Vagina (tissue), 2 donors: ENCODE measurements at regions not wholly inside any gene's neighbourhood (a gene's known extent, or its start where the extent isn't known, plus 50 kb on each side); places are given as distances from the start of the nearest gene placed in this dataset.
"Not testable (repeated sequence)": the region's sequence is repeated elsewhere in the genome, so short reads cannot be mapped to it uniquely, and the experiment has no call there.

Source experiments
- CTCF ChIP-seq, 3 experiments: fragments of 450-650 bp in 2 of 3; fragments of 200-600 bp in 1 of 3; sonication (generic) in 1 of 3; IDR thresholded peaks; one replicate each; pipeline ENCODE4 v1.5.1; 2017 to 2019; ENCODE audit warnings: antibody characterized with exemption in 3 of 3, mild to moderate bottlenecking in 2 of 3, moderate library complexity in 2 of 3
- POLR2A ChIP-seq, 2 donors: fragments of 450-650 bp; IDR thresholded peaks; one replicate each; pipeline ENCODE4 v1.6.1; 2017; ENCODE audit warnings: antibody characterized with exemption in 2 of 2, mild to moderate bottlenecking in 2 of 2, moderate library complexity in 2 of 2
- POLR2AphosphoS5 ChIP-seq, 2 donors: sonication (generic); formaldehyde crosslinking; IDR thresholded peaks; one replicate each; pipeline ENCODE4 v1.9.0; 2017; ENCODE audit warnings: antibody characterized with exemption in 2 of 2, mild to moderate bottlenecking in 2 of 2, low read depth in 1 of 2; ENCODE audit not compliant: insufficient read depth in 1 of 2

DNA sequence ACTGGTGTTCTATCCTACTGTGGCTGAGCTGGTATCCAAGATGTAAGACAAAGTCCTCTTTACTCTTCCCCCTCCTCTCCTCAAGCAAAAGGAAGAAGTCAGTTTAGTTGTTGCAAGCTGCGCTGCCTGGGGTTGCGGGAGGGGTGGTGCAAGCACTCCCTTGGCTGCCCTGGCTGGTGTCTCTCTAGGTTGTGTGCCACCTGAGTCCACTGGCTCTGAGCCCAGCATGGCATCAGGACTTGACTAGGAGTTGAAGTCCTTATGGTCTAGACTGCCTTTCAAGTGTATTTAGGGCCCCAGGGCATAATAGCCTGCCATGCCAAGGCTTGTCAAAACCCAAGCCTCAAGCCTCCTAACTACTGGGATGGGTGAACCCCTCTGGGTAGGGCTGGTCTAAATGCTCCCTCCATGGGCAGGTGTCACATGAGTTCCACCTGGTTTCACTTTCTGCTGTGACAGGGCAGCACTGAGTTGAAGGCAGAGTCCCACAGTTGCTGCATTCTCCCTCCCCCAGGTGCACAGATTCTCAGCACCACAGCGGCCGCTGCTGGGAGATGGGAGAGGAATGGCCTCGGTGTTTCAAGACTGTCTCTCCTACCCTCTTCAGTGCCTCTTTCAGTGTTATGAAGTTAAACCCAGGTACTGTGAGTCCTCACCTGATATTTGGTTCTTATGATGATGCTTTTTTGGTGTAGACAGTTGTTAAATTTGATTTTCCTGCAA, 62.5 kb upstream of the CHRNB4 start:
- TF ChIP-seq POLR2A (IDR thresholded peaks at IDR 0.05); CTCF (IDR thresholded peaks at IDR 0.05); POLR2AphosphoS5 (IDR thresholded peaks at IDR 0.05; ENCODE audit: insufficient read depth in 1 of 2, low read depth in 1 of 2): not testable (repeated sequence)
